GM19468 (cell line): ENCODE measurements at regions not wholly inside any gene's neighbourhood (a gene's known extent, or its start where the extent isn't known, plus 50 kb on each side); places are given as distances from the start of the nearest gene placed in this dataset.

Experiments used
- ATAC-seq: cut with Tn5 transposase; IDR thresholded peaks from one replicate; pipeline ENCODE4 v1.9.1; 2021; ENCODE audit warnings: mild to moderate bottlenecking, moderate library complexity, moderate number of reproducible peaks; ENCODE audit not compliant: unreplicated experiment; ENCODE audit errors: extremely low read depth

DNA sequence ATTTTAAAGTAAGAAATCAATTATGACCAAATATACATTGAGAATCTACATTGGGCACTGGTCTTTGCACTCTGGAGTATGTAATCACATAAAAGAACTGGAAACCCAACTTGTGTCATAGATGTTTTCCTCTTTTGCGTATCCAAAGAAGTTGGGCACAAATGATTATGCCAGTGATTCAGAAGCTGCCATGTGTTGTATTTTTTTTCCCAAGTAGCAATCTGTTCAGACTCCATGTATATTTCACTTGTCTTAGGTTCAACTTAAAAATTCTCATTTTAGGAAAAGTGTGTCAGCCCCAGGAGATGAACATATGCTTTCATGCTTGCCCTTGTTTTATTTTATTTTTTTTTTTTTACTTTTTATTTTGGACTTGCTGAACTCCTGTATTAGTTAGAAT lies 441.5 kb downstream of the PDZRN4 start:
- ATAC-seq, result no peak

DNA sequence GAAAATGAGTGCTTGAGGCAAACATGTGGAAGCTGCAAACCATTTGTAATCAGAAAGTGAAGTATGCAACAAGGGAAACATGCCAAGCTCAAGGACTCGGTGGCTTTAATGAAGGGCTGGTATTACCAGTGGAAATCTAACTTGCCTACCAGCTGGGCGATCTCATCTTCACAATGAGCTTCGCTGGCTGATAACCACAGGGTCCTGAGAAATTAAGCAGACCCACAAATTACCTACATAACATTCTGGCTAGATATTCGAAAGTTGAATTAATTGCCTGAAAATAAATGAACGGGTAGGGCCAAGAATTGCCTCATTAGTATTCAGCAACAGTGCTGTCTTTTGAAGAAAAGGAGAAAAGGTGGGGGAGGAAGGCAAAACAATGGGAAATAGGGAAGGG lies 439.4 kb downstream of the PDZRN4 start:
- no peak for ATAC-seq

DNA sequence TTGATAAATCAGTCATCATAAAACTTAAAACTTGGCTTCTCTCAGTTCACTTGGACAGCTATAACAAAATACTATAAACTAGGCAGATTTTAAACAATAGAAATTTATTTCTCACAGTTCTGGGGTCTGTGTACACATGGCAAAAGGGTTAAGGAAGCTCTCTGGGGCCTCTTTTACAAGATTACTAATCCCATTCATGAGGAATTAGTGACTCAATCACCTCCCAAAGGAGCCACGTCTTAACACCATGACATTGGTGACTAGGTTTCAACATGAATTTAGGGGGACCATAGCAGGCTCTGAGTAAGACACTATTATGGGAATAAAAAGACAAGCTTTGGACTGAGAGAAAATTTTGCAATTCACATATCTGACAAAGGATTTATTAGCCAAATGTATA lies 436.5 kb downstream of the PDZRN4 start:
- ATAC-seq, result no peak
